Activated CD4-positive, alpha-beta memory T cell treated with anti-CD3 and anti-CD28 coated beads, Interleukin-2, amount 10 ng/mL, durations not matched to agents 7 days and 5 days (primary cell): ENCODE measurements at regions not wholly inside any gene's neighbourhood (a gene's known extent, or its start where the extent isn't known, plus 50 kb on each side); places are given as distances from the start of the nearest gene placed in this dataset.

Source experiments
- CTCF ChIA-PET: fragments of 350-600 bp; sonication (Branson Sonifier 250); formaldehyde crosslinking; loops from one replicate; lab custom pipeline; 2021; ENCODE audit warnings: antibody characterized with exemption, inconsistent platforms; lab: Charles Lee
- POLR2A ChIA-PET: fragments of 350-600 bp; sonication (Branson Sonifier 250); formaldehyde crosslinking; loops from one replicate; lab custom pipeline; 2021; ENCODE audit warnings: antibody characterized with exemption; lab: Charles Lee
- DNase-seq: peaks from one replicate; pipeline ENCODE4 v3.0.0-alpha.2; 2020
- H3K27ac Mint-ChIP-seq: one replicate; pipeline ENCODE4 v1.8.0; 2021; ENCODE audit warnings: mild to moderate bottlenecking, mixed read lengths
- H3K27me3 Mint-ChIP-seq: one replicate; pipeline ENCODE4 v1.8.0; 2021; ENCODE audit warnings: mixed read lengths
- H3K36me3 Mint-ChIP-seq: one replicate; pipeline ENCODE4 v1.8.0; 2021; ENCODE audit warnings: low read depth, mixed read lengths
- H3K4me1 Mint-ChIP-seq: one replicate; pipeline ENCODE4 v1.8.0; 2021; ENCODE audit warnings: mixed read lengths
- H3K4me3 Mint-ChIP-seq: one replicate; pipeline ENCODE4 v1.8.0; 2021; ENCODE audit warnings: mild to moderate bottlenecking, mixed read lengths
- H3K9me3 Mint-ChIP-seq: one replicate; pipeline ENCODE4 v1.8.0; 2021; ENCODE audit warnings: mixed read lengths

DNA sequence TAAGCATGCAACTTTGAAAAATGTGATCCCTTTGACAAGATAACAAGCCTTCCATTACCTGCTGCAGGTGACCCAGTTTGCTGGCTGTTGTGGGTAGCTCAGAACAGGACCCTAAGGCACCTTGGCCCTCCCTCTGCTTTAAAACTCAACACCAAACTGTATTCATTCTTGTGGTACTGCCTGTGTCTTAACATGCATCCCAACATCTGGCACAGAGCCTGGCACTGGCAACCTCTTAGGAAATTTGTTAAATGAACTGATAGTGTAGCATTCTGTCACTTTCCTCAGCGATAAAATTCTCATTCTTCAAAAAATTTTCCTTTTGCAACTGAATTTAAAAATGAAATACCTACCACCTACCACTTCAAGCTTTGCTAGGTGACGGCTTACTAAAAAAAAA, 287.3 kb upstream of the ADAMTS9 start:
- no peak overlapping the region for H3K27ac Mint-ChIP-seq
- H3K4me1 Mint-ChIP-seq = no peaks in the 10 kb centered on the region
- no peaks in the 10 kb centered on the region for H3K27me3 Mint-ChIP-seq
- DNase-seq = no peak
- no peaks in the 10 kb centered on the region for H3K36me3 Mint-ChIP-seq
- H3K9me3 Mint-ChIP-seq = peaks cover 8% of the 10 kb centered on the region
- ChIA-PET POLR2A (no interaction called here), CTCF (no interaction called here)
- H3K4me3 Mint-ChIP-seq = no peak overlapping the region

DNA sequence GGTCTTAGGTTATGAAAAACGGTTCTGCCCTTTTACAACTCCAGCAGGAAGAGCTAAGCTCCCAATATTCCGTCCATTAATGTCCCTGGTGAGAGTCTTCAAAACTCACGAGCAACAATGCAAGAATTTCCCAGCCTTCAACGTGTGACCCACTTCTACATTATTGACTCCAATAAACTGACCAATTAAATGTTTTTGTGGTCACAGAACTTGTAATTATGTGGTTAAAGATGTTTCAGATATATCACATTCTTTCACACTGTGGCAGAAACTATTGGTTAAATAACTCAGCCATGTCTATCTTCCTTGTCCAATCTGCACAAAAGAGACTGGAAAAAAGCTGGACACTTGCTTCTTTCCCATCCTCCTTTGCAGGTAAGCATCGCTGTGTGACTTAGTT, 286.6 kb upstream of the ADAMTS9 start:
- Mint-ChIP-seq H3K9me3 (peaks cover 8% of the 10 kb centered on the region), H3K27me3 (no peaks in the 10 kb centered on the region), H3K4me1 (no peaks in the 10 kb centered on the region), H3K27ac (no peak overlapping the region), H3K36me3 (no peaks in the 10 kb centered on the region), H3K4me3 (no peak overlapping the region)
- POLR2A ChIA-PET = no interaction called here
- CTCF ChIA-PET = no interaction called here
- no peak for DNase-seq

DNA sequence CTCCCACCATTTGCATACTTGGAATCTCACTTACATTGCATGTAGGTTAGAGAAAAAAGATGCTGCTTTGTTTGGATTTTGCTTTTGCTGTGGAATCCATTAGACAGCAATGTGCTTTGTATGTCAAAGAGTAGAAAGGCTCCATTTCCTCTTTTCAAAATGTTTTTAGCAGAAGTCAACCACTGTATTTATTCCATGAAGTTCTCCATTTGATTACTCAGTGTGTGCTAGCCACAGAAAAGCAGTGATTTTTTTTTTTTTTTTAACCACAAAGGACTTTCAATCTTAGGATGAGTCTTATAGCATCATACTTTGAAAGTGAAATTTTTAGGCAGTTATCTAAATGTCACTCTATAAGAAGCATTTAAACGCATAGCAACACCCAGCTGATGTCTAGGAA, 285.0 kb upstream of the ADAMTS9 start:
- Mint-ChIP-seq H3K27ac (no peak overlapping the region), H3K9me3 (peaks cover 8% of the 10 kb centered on the region), H3K4me3 (no peak overlapping the region), H3K27me3 (no peaks in the 10 kb centered on the region), H3K4me1 (no peaks in the 10 kb centered on the region), H3K36me3 (no peaks in the 10 kb centered on the region)
- ChIA-PET POLR2A (no interaction called here), CTCF (no interaction called here)
- no peak for DNase-seq

DNA sequence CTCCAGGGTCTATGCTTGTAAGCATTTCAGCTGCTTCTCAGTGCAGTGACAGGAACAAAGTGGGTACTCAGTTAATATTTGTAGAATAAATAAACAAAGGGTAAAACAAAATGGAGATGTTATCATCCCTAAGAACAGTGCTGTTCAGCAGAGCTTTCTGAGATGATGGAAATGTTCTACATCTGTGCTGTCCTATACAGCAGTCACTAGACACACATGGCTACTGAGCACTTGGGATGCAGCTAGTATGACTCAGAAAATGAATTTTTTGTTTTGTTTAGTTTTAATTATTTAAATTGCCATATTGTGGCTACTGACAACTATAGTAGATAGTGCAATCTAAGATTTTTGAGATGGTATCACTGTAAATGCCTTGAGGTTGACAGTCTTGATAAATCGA, 283.8 kb upstream of the ADAMTS9 start:
- Mint-ChIP-seq H3K4me1 (no peaks in the 10 kb centered on the region), H3K4me3 (no peak overlapping the region), H3K9me3 (peaks cover 6% of the 10 kb centered on the region), H3K27me3 (no peaks in the 10 kb centered on the region), H3K27ac (no peak overlapping the region), H3K36me3 (no peaks in the 10 kb centered on the region)
- DNase-seq = no peak
- ChIA-PET POLR2A (no interaction called here), CTCF (no interaction called here)

DNA sequence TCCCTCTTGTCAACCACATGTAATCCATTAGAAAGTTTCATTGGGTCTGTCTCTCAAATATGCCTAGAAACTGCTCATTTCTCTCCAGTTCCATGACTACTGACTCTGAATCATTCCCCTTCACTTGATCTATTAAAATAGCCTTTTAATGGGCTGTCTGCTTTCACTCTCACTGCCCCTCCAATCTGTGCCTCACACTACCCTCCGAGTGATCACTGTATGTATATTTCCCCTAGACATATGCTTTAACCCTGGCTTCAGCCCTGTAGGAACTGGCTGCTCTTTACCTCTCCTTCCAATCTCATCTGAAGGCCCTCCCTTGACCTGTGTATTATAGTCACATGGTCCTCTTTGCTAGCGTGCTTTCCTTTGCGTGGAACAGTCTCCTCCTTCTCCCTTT, 282.8 kb upstream of the ADAMTS9 start:
- H3K4me3 Mint-ChIP-seq = no peak overlapping the region
- no peaks in the 10 kb centered on the region for H3K4me1 Mint-ChIP-seq
- ChIA-PET POLR2A (no interaction called here), CTCF (no interaction called here)
- DNase-seq = no peak
- no peak overlapping the region for H3K27ac Mint-ChIP-seq
- H3K36me3 Mint-ChIP-seq = no peaks in the 10 kb centered on the region
- no peaks in the 10 kb centered on the region for H3K27me3 Mint-ChIP-seq
- peaks cover 7% of the 10 kb centered on the region for H3K9me3 Mint-ChIP-seq

DNA sequence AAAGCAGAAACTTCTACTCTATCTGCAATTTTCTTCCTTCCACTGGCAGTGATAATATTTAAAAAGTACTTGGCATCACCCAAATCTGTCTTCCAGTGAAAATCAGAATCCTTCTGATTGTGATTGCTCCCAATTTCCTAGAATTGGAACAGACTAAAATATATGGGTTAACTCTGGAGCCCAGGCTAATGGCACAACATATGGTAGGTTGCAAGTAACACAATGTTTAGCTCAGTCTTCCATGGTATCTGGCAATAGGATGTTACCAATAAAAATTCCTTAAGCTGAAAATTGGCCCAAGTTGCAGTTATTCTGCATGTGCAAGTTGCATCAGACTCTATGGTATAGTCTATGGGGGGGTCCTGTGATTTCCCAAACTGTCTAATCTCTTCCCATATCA, 273.5 kb upstream of the ADAMTS9 start:
- H3K9me3 Mint-ChIP-seq = peaks cover 4% of the 10 kb centered on the region
- ChIA-PET CTCF (no interaction called here), POLR2A (no interaction called here)
- H3K27me3 Mint-ChIP-seq = no peaks in the 10 kb centered on the region
- no peaks in the 10 kb centered on the region for H3K36me3 Mint-ChIP-seq
- no peaks in the 10 kb centered on the region for H3K4me1 Mint-ChIP-seq
- DNase-seq = no peak
- no peak overlapping the region for H3K4me3 Mint-ChIP-seq
- H3K27ac Mint-ChIP-seq = no peak overlapping the region

DNA sequence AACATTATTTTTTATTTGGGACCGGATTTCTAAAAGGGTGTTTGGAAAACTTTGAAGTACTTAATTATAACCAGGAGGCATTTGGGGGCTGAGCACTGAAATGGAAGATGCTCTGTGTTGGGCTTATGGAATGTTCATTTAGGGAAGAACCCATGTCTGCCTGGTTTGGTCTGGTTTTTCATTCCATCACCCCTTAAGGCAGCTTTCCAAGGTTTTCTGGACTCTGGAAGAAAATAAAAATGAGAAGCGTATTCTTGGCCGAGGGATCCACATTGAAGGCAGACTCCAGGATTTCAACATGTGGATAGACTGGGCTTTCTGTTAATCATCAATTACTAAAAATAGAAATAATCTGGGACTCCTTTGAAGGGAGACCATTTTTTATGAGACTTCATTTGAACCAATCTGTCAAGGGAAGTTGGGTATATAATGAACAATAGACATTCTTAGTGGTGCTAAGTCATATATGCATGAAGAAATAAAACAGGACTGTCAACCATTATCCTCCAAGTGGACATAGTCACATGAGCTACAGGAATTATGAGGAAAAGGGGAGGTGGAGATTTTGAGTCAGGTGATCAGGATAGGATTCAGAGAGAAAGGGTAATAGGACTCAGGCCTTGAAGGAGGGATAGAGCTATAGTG, 270.5 kb upstream of the ADAMTS9 start:
- H3K4me1 Mint-ChIP-seq = no peaks in the 10 kb centered on the region
- POLR2A ChIA-PET = no interaction called here

DNA sequence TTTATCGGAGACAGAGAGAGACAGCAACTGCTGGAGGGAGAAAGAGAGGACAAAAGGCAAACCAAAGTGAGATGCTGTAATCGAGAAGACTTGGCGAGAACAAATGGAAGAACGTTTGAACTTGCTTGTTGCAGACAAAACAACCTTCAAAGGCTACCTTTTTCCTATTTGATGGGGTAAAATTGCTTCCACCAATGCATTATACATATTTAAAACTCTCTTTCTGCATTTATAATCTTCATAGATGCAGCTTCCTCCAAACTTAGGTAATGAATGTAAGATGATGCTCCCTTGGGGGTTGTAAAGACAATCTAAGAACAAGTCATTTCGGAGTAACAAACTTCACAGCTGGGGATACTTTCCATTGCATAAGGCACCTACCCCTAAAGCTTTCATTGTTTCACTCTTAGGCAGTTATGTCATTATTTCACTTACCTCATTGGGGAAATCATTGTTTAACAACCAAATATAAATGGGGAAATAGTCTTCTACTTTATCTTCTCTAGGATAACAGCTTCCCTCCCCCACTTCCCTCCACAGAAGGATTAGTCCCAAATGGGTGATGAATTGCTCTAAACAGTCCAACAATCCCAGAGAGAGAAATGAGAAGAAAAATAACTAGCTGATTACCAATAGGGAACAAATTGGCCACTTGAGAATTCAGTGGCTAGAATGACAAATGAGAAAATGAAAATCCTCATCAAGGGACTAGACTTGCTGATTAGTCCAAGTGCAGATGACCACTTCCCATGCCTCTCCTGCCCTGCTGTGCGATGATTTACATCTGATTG, 269.8 kb upstream of the ADAMTS9 start:
- Mint-ChIP-seq H3K36me3 (no peaks in the 10 kb centered on the region), H3K27ac (no peak overlapping the region), H3K4me3 (no peak overlapping the region), H3K9me3 (peaks cover 3% of the 10 kb centered on the region), H3K4me1 (no peaks in the 10 kb centered on the region), H3K27me3 (no peaks in the 10 kb centered on the region)
- no peak for DNase-seq
- POLR2A ChIA-PET = no interaction called here
- CTCF ChIA-PET = no interaction called here

More for the DNA sequence above, 270.5 kb upstream of the ADAMTS9 start:
- Mint-ChIP-seq H3K27ac (no peak overlapping the region), H3K9me3 (peaks cover 3% of the 10 kb centered on the region), H3K36me3 (no peaks in the 10 kb centered on the region), H3K27me3 (no peaks in the 10 kb centered on the region), H3K4me3 (no peak overlapping the region)
- CTCF ChIA-PET = no interaction called here
- no peak for DNase-seq

DNA sequence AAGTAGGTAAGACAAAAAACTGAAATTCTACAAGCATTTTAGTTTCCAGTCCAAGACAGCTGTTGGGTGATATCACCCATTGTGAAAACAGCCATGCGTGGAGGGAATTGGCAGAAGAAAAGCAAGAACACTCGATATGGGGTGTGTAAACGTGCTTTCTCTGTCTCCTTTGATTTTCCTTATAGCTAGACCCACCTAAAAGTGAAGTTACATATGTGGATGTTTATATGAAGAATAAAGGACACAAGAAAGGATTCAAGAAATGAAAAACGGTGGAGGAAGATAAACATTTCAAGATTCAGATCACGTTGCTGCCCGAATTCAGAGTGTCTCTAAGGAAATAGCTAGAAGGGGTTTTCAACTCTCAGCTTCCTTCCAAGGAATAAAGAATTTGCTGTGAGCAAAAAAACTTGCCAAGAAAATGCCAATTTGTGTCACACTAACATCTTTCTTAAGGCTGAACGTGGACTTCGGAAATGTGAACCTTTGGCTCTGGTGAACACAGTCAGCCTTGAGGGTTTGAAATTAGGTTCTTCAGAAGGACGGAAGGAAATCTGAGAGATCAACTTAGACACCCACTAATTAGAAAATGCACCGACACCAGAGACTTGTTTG, 269.0 kb upstream of the ADAMTS9 start:
- Mint-ChIP-seq H3K27me3 (no peaks in the 10 kb centered on the region), H3K36me3 (no peaks in the 10 kb centered on the region), H3K27ac (no peak overlapping the region), H3K9me3 (peaks cover 3% of the 10 kb centered on the region), H3K4me3 (no peak overlapping the region), H3K4me1 (no peaks in the 10 kb centered on the region)
- ChIA-PET CTCF (no interaction called here), POLR2A (no interaction called here)
- no peak for DNase-seq

DNA sequence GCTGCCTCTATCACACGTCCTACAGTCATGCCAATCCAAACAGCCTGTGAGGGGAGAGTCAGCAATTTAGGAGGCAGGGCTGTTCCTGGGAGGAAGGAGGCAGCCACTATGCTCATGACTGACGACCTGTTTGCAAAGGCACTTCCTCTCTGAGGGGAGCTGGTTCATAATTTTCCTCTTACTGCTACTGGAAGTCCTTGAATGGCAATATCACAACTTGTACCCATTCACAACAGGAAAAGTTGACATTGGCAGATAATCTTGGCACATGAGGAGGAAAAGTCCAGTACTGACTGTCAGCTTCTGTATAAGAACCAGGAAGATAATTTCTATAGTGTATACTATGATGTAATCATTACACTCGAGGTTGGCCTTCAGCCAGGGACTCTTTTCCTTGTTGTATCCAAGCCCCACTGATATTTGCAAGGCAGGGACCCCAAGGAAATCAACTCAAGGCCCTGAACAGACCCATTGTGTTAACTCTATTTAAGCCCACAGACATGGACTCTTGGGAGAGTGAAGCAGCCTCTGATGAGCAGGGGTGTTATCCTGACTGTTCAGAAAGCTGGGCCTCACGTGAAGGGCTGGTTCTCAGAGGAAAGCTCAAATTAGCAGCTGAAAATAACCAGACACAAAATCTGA, 267.3 kb upstream of the ADAMTS9 start:
- POLR2A ChIA-PET = no interaction called here
- H3K27ac Mint-ChIP-seq = no peak overlapping the region
- no peaks in the 10 kb centered on the region for H3K36me3 Mint-ChIP-seq
- H3K27me3 Mint-ChIP-seq = no peaks in the 10 kb centered on the region
- no peak overlapping the region for H3K4me3 Mint-ChIP-seq
- DNase-seq = no peak
- peaks cover 3% of the 10 kb centered on the region for H3K9me3 Mint-ChIP-seq
- CTCF ChIA-PET = no interaction called here
- no peaks in the 10 kb centered on the region for H3K4me1 Mint-ChIP-seq

DNA sequence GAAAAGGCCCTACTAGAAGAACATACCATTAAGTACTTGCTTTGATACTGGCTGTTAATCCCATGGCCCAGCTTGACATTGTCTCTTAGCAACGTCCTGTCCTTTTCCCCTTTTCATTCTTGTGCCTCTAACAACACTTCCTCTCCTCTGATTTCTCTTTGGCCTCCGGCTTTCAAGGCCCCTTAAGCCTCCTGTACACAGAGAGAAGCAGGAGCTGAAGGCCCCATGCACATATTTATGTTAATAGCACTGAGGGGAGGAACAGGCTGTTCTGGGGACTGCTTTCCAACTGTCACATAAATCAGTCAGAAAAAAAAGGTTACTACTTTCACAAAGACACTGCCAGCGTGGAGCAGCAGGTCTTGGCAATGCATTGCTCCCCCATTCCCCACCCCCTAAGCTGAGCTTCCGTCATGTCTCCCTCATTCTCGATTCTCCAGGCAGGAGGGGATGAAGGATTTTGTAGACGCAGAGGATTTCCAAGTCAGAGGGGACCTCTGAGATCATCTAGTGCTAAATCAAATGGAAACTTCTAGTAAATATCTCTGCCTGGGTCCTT, 257.4 kb upstream of the ADAMTS9 start:
- no peak overlapping the region for H3K4me3 Mint-ChIP-seq
- no peak for DNase-seq
- no peaks in the 10 kb centered on the region for H3K36me3 Mint-ChIP-seq
- H3K4me1 Mint-ChIP-seq = no peaks in the 10 kb centered on the region
- CTCF ChIA-PET = no interaction called here
- no peaks in the 10 kb centered on the region for H3K9me3 Mint-ChIP-seq
- H3K27me3 Mint-ChIP-seq = no peaks in the 10 kb centered on the region
- POLR2A ChIA-PET = no interaction called here
- no peak overlapping the region for H3K27ac Mint-ChIP-seq

DNA sequence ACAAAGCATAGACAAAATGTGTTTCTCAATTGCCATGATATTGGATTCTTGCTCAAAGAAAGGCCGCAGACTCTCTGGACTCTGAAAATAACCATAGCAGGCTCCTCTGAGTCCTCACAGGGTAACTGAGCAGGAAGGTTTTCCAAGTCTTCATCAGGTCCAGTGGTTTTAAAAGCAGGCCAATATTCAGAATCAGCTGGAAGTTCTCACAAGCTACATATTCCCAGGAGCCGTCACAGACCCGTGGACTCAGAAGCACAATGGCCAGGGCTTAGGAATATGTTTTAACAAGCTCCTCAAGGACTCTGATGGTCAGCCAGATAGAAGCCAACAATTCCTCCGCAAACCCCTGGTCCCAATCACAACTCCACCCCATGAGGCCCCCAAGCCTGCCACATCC, 256.1 kb upstream of the ADAMTS9 start:
- Mint-ChIP-seq H3K4me3 (no peak overlapping the region), H3K9me3 (peaks cover 4% of the 10 kb centered on the region), H3K27me3 (no peaks in the 10 kb centered on the region), H3K4me1 (no peaks in the 10 kb centered on the region), H3K27ac (no peak overlapping the region), H3K36me3 (no peaks in the 10 kb centered on the region)
- CTCF ChIA-PET = no interaction called here
- POLR2A ChIA-PET = no interaction called here
- no peak for DNase-seq

DNA sequence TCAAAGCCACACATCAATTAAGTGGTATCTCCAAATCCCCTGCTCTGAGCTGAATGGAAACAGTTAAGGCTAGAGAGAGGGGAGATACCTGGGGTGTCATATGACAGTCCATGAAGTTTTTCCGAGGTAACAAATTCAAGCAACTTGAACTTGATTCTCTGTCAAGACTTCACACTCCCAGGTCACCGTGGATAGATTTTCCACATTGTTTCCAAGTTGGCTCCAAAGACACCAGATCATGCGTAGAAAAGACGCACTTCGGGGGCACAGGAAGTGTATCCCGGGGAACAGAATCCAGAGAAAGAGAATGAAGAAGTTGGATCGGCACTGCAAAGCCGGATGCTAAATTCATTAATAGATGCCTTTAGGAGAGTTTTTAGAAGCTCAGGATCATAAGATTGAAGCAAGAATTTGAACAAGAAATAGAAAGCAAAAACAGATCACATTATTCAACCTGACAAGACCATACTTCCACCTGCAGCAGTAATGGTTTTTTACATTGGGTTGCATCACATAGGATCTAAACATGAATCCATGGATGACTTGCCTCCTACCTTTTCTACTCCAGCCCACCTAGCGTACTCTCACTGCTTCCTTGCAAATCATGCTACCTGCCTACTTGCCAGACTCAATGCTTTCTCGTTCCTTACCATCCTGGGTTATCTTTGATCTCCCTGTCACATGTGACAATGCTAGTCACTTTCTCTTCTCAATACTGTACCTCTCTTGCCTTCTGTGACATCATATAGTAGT, 253.0 kb upstream of the ADAMTS9 start:
- no peaks in the 10 kb centered on the region for H3K4me1 Mint-ChIP-seq
- POLR2A ChIA-PET = no interaction called here
- no peaks in the 10 kb centered on the region for H3K27me3 Mint-ChIP-seq
- CTCF ChIA-PET = no interaction called here
- H3K9me3 Mint-ChIP-seq = peaks cover 9% of the 10 kb centered on the region
- H3K27ac Mint-ChIP-seq = no peak overlapping the region
- no peaks in the 10 kb centered on the region for H3K36me3 Mint-ChIP-seq
- no peak overlapping the region for H3K4me3 Mint-ChIP-seq
- DNase-seq = no peak
